ENCODE measurements at regions not wholly inside any gene's neighbourhood (a gene's known extent, or its start where the extent isn't known, plus 50 kb on each side); places are given as distances from the start of the nearest gene placed in this dataset.

GRCh38 chr2:155802888-155803287, 529.6 kb downstream of the NR4A2 start:
- no peak overlapping the region for H2AK5ac ChIP-seq (ENCODE audit: insufficient read length, low read length)
- no peak overlapping the region for H3T11ph ChIP-seq (ENCODE audit: low read length)
- H3K27me3 ChIP-seq (ENCODE audit: insufficient read depth, low read length) = no peaks in the 10 kb centered on the region
- no peak overlapping the region for H2BK12ac ChIP-seq (ENCODE audit: insufficient read length, low read depth, low read length)
- no peak overlapping the region for H2BK20ac ChIP-seq (ENCODE audit: low read depth, low read length, poor library complexity, severe bottlenecking)
- no peak overlapping the region for H3K23ac ChIP-seq (ENCODE audit: insufficient read length, low read depth, low read length)
- DNase-seq = no peak
- no peaks in the 10 kb centered on the region for H3K23me2 ChIP-seq (ENCODE audit: insufficient read length, low read depth, low read length, poor library complexity, severe bottlenecking)
- H3K4me1 ChIP-seq (ENCODE audit: insufficient read depth, low read length) = no peaks in the 10 kb centered on the region
- H3K18ac ChIP-seq (ENCODE audit: insufficient read length, low read depth, low read length) = no peak overlapping the region
- H4K8ac ChIP-seq (replicated peaks; ENCODE audit: insufficient read length, low read depth, low read length) = no peak overlapping the region
- H2BK5ac ChIP-seq (ENCODE audit: insufficient read length, low read length) = no peak overlapping the region
- no peak overlapping the region for H3K4me2 ChIP-seq (ENCODE audit: insufficient read depth, insufficient read length, low read length)
- Mint-ChIP-seq H3K4me1 (no peaks in the 10 kb centered on the region), H3K27ac (no peak overlapping the region), H3K9me3 (no peaks in the 10 kb centered on the region), H3K4me3 (no peak overlapping the region), H3K36me3 (ENCODE audit: insufficient read depth in 1 of 3, low read depth in 3 of 3) (no peaks in the 10 kb centered on the region; a peak in 1 of 7 replicates), H3K27me3 (ENCODE audit: low read depth) (no peaks in the 10 kb centered on the region)
- TF ChIP-seq CTCF (conservative IDR thresholded peaks at IDR 0.05) = no peak
- H2AFZ ChIP-seq (ENCODE audit: low read length) = no peak overlapping the region
- no peak overlapping the region for H2BK120ac ChIP-seq (ENCODE audit: low read depth, low read length, poor library complexity, severe bottlenecking)
- WGBS (ENCODE audit: extremely low coverage, insufficient read length, low lambda C conversion rate) = no CpG with 5 or more reads among the region's 5 CpGs
- no peak overlapping the region for H2BK15ac ChIP-seq (ENCODE audit: low read depth, low read length)
- no peak overlapping the region for H3K14ac ChIP-seq (ENCODE audit: insufficient read depth, low read length)
- no peak overlapping the region for H4K5ac ChIP-seq (ENCODE audit: insufficient read length, low read depth, low read length)
- H4K20me1 ChIP-seq (ENCODE audit: control insufficient read depth, insufficient read depth, insufficient read length) = no peaks in the 10 kb centered on the region
- H3K56ac ChIP-seq (ENCODE audit: insufficient read length, low read depth, low read length) = no peak overlapping the region
- no peak overlapping the region for H3K27ac ChIP-seq (ENCODE audit: insufficient read length, low read depth, low read length)
- no peaks in the 10 kb centered on the region for H3K9me3 ChIP-seq (ENCODE audit: control insufficient read depth, low read depth, low read length)
- H3K79me1 ChIP-seq (ENCODE audit: insufficient read depth, low read depth, low read length, poor library complexity, severe bottlenecking) = no peaks in the 10 kb centered on the region
- H3K79me2 ChIP-seq (ENCODE audit: insufficient read depth, low read length) = no peaks in the 10 kb centered on the region
- H3K4ac ChIP-seq (ENCODE audit: low read depth, low read length) = no peak overlapping the region
- H4K91ac ChIP-seq (ENCODE audit: insufficient read length, low read depth, low read length) = no peak overlapping the region
- no peak overlapping the region for H3K9ac ChIP-seq (ENCODE audit: extremely low read depth, insufficient read length, low read length)

Data from H9 (cell line).